Testis (tissue), 2 donors: ENCODE measurements at regions not wholly inside any gene's neighbourhood (a gene's known extent, or its start where the extent isn't known, plus 50 kb on each side); places are given as distances from the start of the nearest gene placed in this dataset.

Experiments used
- DNase-seq: peaks from one replicate; pipeline ENCODE4 v3.0.0-alpha.2; 2019
- H3K27ac ChIP-seq, 2 donors: fragments of 200-600 bp; sonication (generic); one replicate each; pipeline ENCODE4 v1.5.1; 2019
- H3K27me3 ChIP-seq: fragments of 200-600 bp; sonication (generic); one replicate; pipeline ENCODE4 v1.5.1; 2019
- H3K36me3 ChIP-seq: fragments of 200-600 bp; sonication (generic); one replicate; pipeline ENCODE4 v1.5.1; 2017; ENCODE audit warnings: low read depth; ENCODE audit errors: missing control alignments
- H3K4me1 ChIP-seq: fragments of 200-600 bp; sonication (generic); one replicate; pipeline ENCODE4 v1.5.1; 2019
- H3K4me3 ChIP-seq, 2 donors: fragments of 200-600 bp; sonication (generic); one replicate each; pipeline ENCODE4 v1.5.1; 2017 to 2019
- H3K9me3 ChIP-seq: fragments of 200-600 bp; sonication (generic); one replicate; pipeline ENCODE4 v1.5.1; 2017
- CTCF ChIP-seq, 3 experiments: fragments of 450-650 bp in 2 of 3; fragments of 200-600 bp in 1 of 3; sonication (generic) in 1 of 3; IDR thresholded peaks; one replicate each; pipeline ENCODE4 v1.5.1; 2016 to 2019; ENCODE audit warnings: antibody characterized with exemption in 3 of 3, mild to moderate bottlenecking in 2 of 3, moderate library complexity in 1 of 3
- POLR2A ChIP-seq: fragments of 450-650 bp; IDR thresholded peaks from one replicate; pipeline ENCODE4 v1.6.1; 2017; ENCODE audit warnings: antibody characterized with exemption, mild to moderate bottlenecking, moderate library complexity
- WGBS, 2 donors: methylation state at CpG; one replicate each; pipeline ENCODE4 v1.1.5; 2018; 5-methylcytosine and 5-hydroxymethylcytosine counted together
- intact Hi-C: fragments of 100-400 bp; cut with DNase I; formaldehyde crosslinking; loops from one replicate; pipeline ENCODE4 v1.15.1; 2023; ENCODE audit warnings: low total_unique reads

GRCh38 chr17:13750816-13751793 is 149.4 kb upstream of the HS3ST3A1 start:
- no peak overlapping the region for H3K4me3 ChIP-seq
- 69 to 73% methylated on average over 12 of the region's 12 CpGs for WGBS, 2 donors
- intact Hi-C loops = no loop called here
- no peak for DNase-seq
- no peaks in the 10 kb centered on the region for H3K36me3 ChIP-seq
- no peaks in the 10 kb centered on the region for H3K4me1 ChIP-seq
- H3K27me3 ChIP-seq = no peaks in the 10 kb centered on the region
- no peak overlapping the region for H3K27ac ChIP-seq
- H3K9me3 ChIP-seq = no peaks in the 10 kb centered on the region
- TF ChIP-seq POLR2A = no peak
- no peak for TF ChIP-seq CTCF (IDR thresholded peaks at IDR 0.05)

- H3K27ac ChIP-seq = no peak overlapping the region
- intact Hi-C loops = no loop called here
- H3K27me3 ChIP-seq = no peaks in the 10 kb centered on the region
- WGBS, 2 donors = 77 to 80% methylated on average over 3 of the region's 3 CpGs
- H3K9me3 ChIP-seq = no peaks in the 10 kb centered on the region
- TF ChIP-seq POLR2A (no peak), CTCF (IDR thresholded peaks at IDR 0.05) (no peak)
- H3K36me3 ChIP-seq = no peaks in the 10 kb centered on the region
- no peak overlapping the region for H3K4me3 ChIP-seq
- DNase-seq = no peak
- H3K4me1 ChIP-seq = no peaks in the 10 kb centered on the region
Observed at GRCh38 chr17:13753154-13753553, 151.4 kb upstream of the HS3ST3A1 start.

GRCh38 chr17:13753771-13754170 is 152.0 kb upstream of the HS3ST3A1 start:
- WGBS, 2 donors = 67 to 70% methylated on average over 1 of the region's 1 CpG
- no peak for DNase-seq
- Histone ChIP-seq H3K4me1 (no peaks in the 10 kb centered on the region), H3K36me3 (no peaks in the 10 kb centered on the region), H3K4me3 (no peak overlapping the region), H3K27me3 (no peaks in the 10 kb centered on the region), H3K27ac (no peak overlapping the region), H3K9me3 (no peaks in the 10 kb centered on the region)
- TF ChIP-seq POLR2A (no peak), CTCF (IDR thresholded peaks at IDR 0.05) (no peak)
- intact Hi-C loops = no loop called here

- Histone ChIP-seq H3K4me1 (no peaks in the 10 kb centered on the region), H3K27ac (no peak overlapping the region), H3K27me3 (no peaks in the 10 kb centered on the region), H3K36me3 (no peaks in the 10 kb centered on the region), H3K9me3 (no peaks in the 10 kb centered on the region), H3K4me3 (no peak overlapping the region)
- TF ChIP-seq CTCF (IDR thresholded peaks at IDR 0.05) (no peak), POLR2A (no peak)
- no peak for DNase-seq
- 89 to 90% methylated on average over 8 of the region's 8 CpGs for WGBS, 2 donors
- intact Hi-C loops = no loop called here
Observed at GRCh38 chr17:13755851-13756250, 154.1 kb upstream of the HS3ST3A1 start.

- no peak overlapping the region for H3K27ac ChIP-seq
- no peaks in the 10 kb centered on the region for H3K9me3 ChIP-seq
- intact Hi-C loops = no loop called here
- no peak for TF ChIP-seq CTCF (IDR thresholded peaks at IDR 0.05)
- no peak for TF ChIP-seq POLR2A
- no peaks in the 10 kb centered on the region for H3K27me3 ChIP-seq
- no peak overlapping the region for H3K4me3 ChIP-seq
- H3K36me3 ChIP-seq = no peaks in the 10 kb centered on the region
- no peak for DNase-seq
- H3K4me1 ChIP-seq = no peaks in the 10 kb centered on the region
- 87 to 92% methylated on average over 2 of the region's 2 CpGs for WGBS, 2 donors
Observed at GRCh38 chr17:13756763-13757162, 155.0 kb upstream of the HS3ST3A1 start.
